Adrenal gland (tissue), 9 donors: ENCODE measurements at regions not wholly inside any gene's neighbourhood (a gene's known extent, or its start where the extent isn't known, plus 50 kb on each side); places are given as distances from the start of the nearest gene placed in this dataset.
"Not testable (repeated sequence)": the region's sequence is repeated elsewhere in the genome, so short reads cannot be mapped to it uniquely, and the experiment has no call there.

Experiments used
- DNase-seq, 7 donors: peaks; one replicate each; pipeline ENCODE4 v3.0.0-alpha.2; 2019 to 2020
- H3K27ac ChIP-seq, 5 donors: fragments of 200-600 bp; sonication (generic) in 4 of 5; 1 replicate in 3 of 5; 2 replicates in 2 of 5; pipeline versions ENCODE4 v1.5.1 to v1.8.0; 2016 to 2020; ENCODE audit warnings: mild to moderate bottlenecking in 1 of 5
- H3K27me3 ChIP-seq: fragments of 200-600 bp; 2 replicates; pipeline ENCODE4 v1.8.0; 2021
- H3K36me3 ChIP-seq, 2 donors: fragments of 200-600 bp; replicated peaks in 1 of 2; 1 replicate in 1 of 2; 2 replicates in 1 of 2; pipeline versions ENCODE4 v1.5.1 to v1.8.0; 2018 to 2022
- H3K4me1 ChIP-seq, 2 donors: fragments of 200-600 bp; replicated peaks in 1 of 2; 1 replicate in 1 of 2; 2 replicates in 1 of 2; pipeline versions ENCODE4 v1.5.1 to v1.8.0; 2018 to 2021
- H3K4me3 ChIP-seq, 4 donors: fragments of 200-600 bp; sonication (generic) in 3 of 4; one replicate each; pipeline ENCODE4 v1.5.1; 2016 to 2018
- H3K9me3 ChIP-seq, 3 donors: fragments of 200-600 bp; sonication (generic) in 1 of 3; replicated peaks in 1 of 3; 1 replicate in 2 of 3; 2 replicates in 1 of 3; pipeline versions ENCODE4 v1.5.1 to v1.8.0; 2016 to 2021
- CTCF ChIP-seq, 6 experiments: fragments of 450-650 bp in 4 of 6; fragments of 200-600 bp in 2 of 6; sonication (generic) in 1 of 6; IDR thresholded peaks; 1 replicate in 5 of 6; 2 replicates in 1 of 6; pipeline versions ENCODE4 v1.5.1 to v1.8.0; 2016 to 2021; ENCODE audit warnings: antibody characterized with exemption in 6 of 6, mild to moderate bottlenecking in 2 of 6, moderate library complexity in 1 of 6
- POLR2A ChIP-seq, 2 donors: fragments of 450-650 bp; IDR thresholded peaks; one replicate each; pipeline ENCODE4 v1.6.1; 2017; ENCODE audit warnings: antibody characterized with exemption in 2 of 2, mild to moderate bottlenecking in 2 of 2, moderate library complexity in 1 of 2
- WGBS, 4 donors: extraction: QIAGEN DNeasy Blood & Tissue Kit in 2 of 4; methylation state at CpG; one replicate each; pipeline versions ENCODE4 v1.1.5 to v1.1.7; 2013 to 2017; 5-methylcytosine and 5-hydroxymethylcytosine counted together
- intact Hi-C, 2 donors: fragments of 100-400 bp; cut with DNase I; formaldehyde crosslinking; loops; one replicate each; pipeline versions ENCODE4 v1.14.1 to v1.15.0; 2022 to 2023
- donor health status: healthy with polysubstance abuse.
- donor health status: Bipolar disorder and iron deficiency.
- donor health status: DM: yes; HTN: yes; CAD: no.
- donor health status: DM: no; HTN: no; CAD: no.
- donor health status: DM: no; HTN: no; CAD: no.

- H3K4me3 ChIP-seq = no peak overlapping the region
- H3K27me3 ChIP-seq = no peaks in the 10 kb centered on the region
- TF ChIP-seq POLR2A (IDR thresholded peaks at IDR 0.05) = no peak
- TF ChIP-seq CTCF (IDR thresholded peaks at IDR 0.05) = no peak
- DNase-seq = no peak
- intact Hi-C loops = no loop called here
- no peaks in the 10 kb centered on the region for H3K36me3 ChIP-seq
- 17 to 91% (median 84%) methylated on average over 1 to 10 of the region's 10 CpGs for WGBS, 4 donors
- no peak overlapping the region for H3K27ac ChIP-seq
- H3K9me3 ChIP-seq = no peaks in the 10 kb centered on the region
- H3K4me1 ChIP-seq = no peaks in the 10 kb centered on the region
Measured at GRCh38 chr18:78827141-78827540, 152.5 kb upstream of the SALL3 start.

DNA sequence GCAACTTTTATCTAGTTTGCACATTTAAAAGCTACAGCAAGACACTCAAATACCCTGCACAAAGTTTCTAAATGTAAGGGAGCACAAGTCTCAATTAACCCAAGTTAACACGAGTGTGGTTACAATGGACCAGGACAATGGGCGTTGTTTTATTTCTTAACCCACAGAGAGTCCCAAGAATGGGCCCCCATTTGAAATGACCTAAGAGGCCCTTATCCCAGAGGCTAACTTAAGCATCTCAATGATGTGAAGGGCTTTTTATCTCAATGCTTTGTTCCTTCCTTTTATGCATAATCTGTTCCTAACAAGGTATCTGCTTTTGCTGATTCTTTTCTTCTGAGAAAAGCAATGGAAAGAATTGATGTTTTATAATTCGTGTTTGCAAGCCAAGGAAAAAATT is 151.5 kb upstream of the SALL3 start:
- DNase-seq = no peak
- TF ChIP-seq POLR2A (IDR thresholded peaks at IDR 0.05) = no peak
- TF ChIP-seq CTCF (IDR thresholded peaks at IDR 0.05) = no peak
- Histone ChIP-seq H3K36me3 (no peaks in the 10 kb centered on the region), H3K27ac (no peak overlapping the region), H3K27me3 (no peaks in the 10 kb centered on the region), H3K9me3 (no peaks in the 10 kb centered on the region), H3K4me1 (no peaks in the 10 kb centered on the region), H3K4me3 (no peak overlapping the region)
- WGBS, 4 donors = 62 to 66% (median 64%) methylated on average over 3 of the region's 3 CpGs
- intact Hi-C loops = no loop called here

GRCh38 chr18:78829026-78829425 is 150.6 kb upstream of the SALL3 start:
- WGBS, 4 donors = 59 to 75% (median 68%) methylated on average over 6 to 16 of the region's 16 CpGs
- H3K9me3 ChIP-seq, intact Hi-C loops, H3K27ac ChIP-seq, H3K4me3 ChIP-seq, H3K36me3 ChIP-seq, DNase-seq, H3K27me3 ChIP-seq, H3K4me1 ChIP-seq: not testable (repeated sequence)

GRCh38 chr18:78830161-78830560 is 149.5 kb upstream of the SALL3 start:
- WGBS, 4 donors = 83 to 90% (median 88%) methylated on average over 10 of the region's 10 CpGs
- Histone ChIP-seq H3K36me3 (no peaks in the 10 kb centered on the region), H3K27ac (no peak overlapping the region), H3K4me1 (no peaks in the 10 kb centered on the region), H3K4me3 (no peak overlapping the region), H3K27me3 (no peaks in the 10 kb centered on the region), H3K9me3 (no peaks in the 10 kb centered on the region)
- TF ChIP-seq POLR2A (IDR thresholded peaks at IDR 0.05) (no peak), CTCF (IDR thresholded peaks at IDR 0.05) (no peak)
- intact Hi-C loops = no loop called here
- no peak for DNase-seq

GRCh38 chr18:78830826-78831225 is 148.8 kb upstream of the SALL3 start:
- Histone ChIP-seq H3K36me3 (no peaks in the 10 kb centered on the region), H3K4me1 (no peaks in the 10 kb centered on the region), H3K27ac (no peak overlapping the region), H3K4me3 (no peak overlapping the region), H3K9me3 (no peaks in the 10 kb centered on the region), H3K27me3 (no peaks in the 10 kb centered on the region)
- WGBS, 4 donors = 70 to 75% (median 71%) methylated on average over 11 of the region's 11 CpGs
- no peak for DNase-seq
- intact Hi-C loops = no loop called here
- TF ChIP-seq POLR2A (IDR thresholded peaks at IDR 0.05) (no peak), CTCF (IDR thresholded peaks at IDR 0.05) (no peak)
